H9 (cell line): ENCODE measurements at regions not wholly inside any gene's neighbourhood (a gene's known extent, or its start where the extent isn't known, plus 50 kb on each side); places are given as distances from the start of the nearest gene placed in this dataset.

Experiments used
- DNase-seq: peaks from one replicate; pipeline ENCODE4 v3.0.0-alpha.2; 2017
- H2AFZ ChIP-seq: one replicate; pipeline ENCODE4 v1.6.1; 2013; ENCODE audit warnings: mild to moderate bottlenecking, low read length, control low read depth, moderate library complexity
- H2AK5ac ChIP-seq: 2 replicates; pipeline ENCODE4 v1.6.1; 2013; ENCODE audit warnings: low read length, control low read depth, mixed read lengths; ENCODE audit not compliant: insufficient read length
- H2BK120ac ChIP-seq: one replicate; pipeline ENCODE4 v1.6.1; 2013; ENCODE audit warnings: low read depth, mild to moderate bottlenecking, low read length, control low read depth, inconsistent platforms; ENCODE audit not compliant: poor library complexity, severe bottlenecking
- H2BK12ac ChIP-seq: 2 replicates; pipeline ENCODE4 v1.6.1; 2013; ENCODE audit warnings: low read length, control low read depth, mixed read lengths, low read depth; ENCODE audit not compliant: insufficient read length
- H2BK15ac ChIP-seq: 2 replicates; pipeline ENCODE4 v1.6.1; 2013; ENCODE audit warnings: low read depth, low read length, control low read depth
- H2BK20ac ChIP-seq: one replicate; pipeline ENCODE4 v1.6.1; 2013; ENCODE audit warnings: low read depth, mild to moderate bottlenecking, low read length, control low read depth, inconsistent platforms; ENCODE audit not compliant: poor library complexity, severe bottlenecking
- H2BK5ac ChIP-seq: 2 replicates; pipeline ENCODE4 v1.6.1; 2013; ENCODE audit warnings: low read length, control low read depth, mixed read lengths; ENCODE audit not compliant: insufficient read length
- H3K14ac ChIP-seq: 2 replicates; pipeline ENCODE4 v1.6.1; 2013; ENCODE audit warnings: low read length, control low read depth; ENCODE audit not compliant: insufficient read depth
- H3K18ac ChIP-seq: 2 replicates; pipeline ENCODE4 v1.6.1; 2013; ENCODE audit warnings: low read depth, mild to moderate bottlenecking, mixed read lengths, low read length, control low read depth; ENCODE audit not compliant: insufficient read length
- H3K23ac ChIP-seq: 2 replicates; pipeline ENCODE4 v1.6.1; 2013; ENCODE audit warnings: low read length, control low read depth, mixed read lengths, low read depth; ENCODE audit not compliant: insufficient read length
- H3K23me2 ChIP-seq: 2 replicates; pipeline ENCODE4 v1.6.1; 2013; ENCODE audit warnings: low read depth, mild to moderate bottlenecking, mixed read lengths, low read length, control low read depth; ENCODE audit not compliant: insufficient read length, poor library complexity, severe bottlenecking
- H3K27ac ChIP-seq: 2 replicates; pipeline ENCODE4 v1.5.1; 2013; ENCODE audit warnings: low read length, control low read depth, mixed read lengths, low read depth; ENCODE audit not compliant: insufficient read length
- H3K27me3 ChIP-seq: 2 replicates; pipeline ENCODE4 v1.6.1; 2013; ENCODE audit warnings: low read length, control low read depth, inconsistent platforms; ENCODE audit not compliant: insufficient read depth
- H3K4ac ChIP-seq: 2 replicates; pipeline ENCODE4 v1.6.1; 2013; ENCODE audit warnings: low read depth, mild to moderate bottlenecking, control low read depth, inconsistent platforms, low read length, moderate library complexity
- H3K4me1 ChIP-seq: 2 replicates; pipeline ENCODE4 v1.6.1; 2013; ENCODE audit warnings: low read length, control low read depth, inconsistent platforms; ENCODE audit not compliant: insufficient read depth
- H3K4me2 ChIP-seq: 2 replicates; pipeline ENCODE4 v1.6.1; 2013; ENCODE audit warnings: low read length, control low read depth, mixed read lengths; ENCODE audit not compliant: insufficient read length, insufficient read depth
- H3K56ac ChIP-seq: 2 replicates; pipeline ENCODE4 v1.6.1; 2013; ENCODE audit warnings: low read depth, mild to moderate bottlenecking, mixed read lengths, low read length, control low read depth; ENCODE audit not compliant: insufficient read length
- H3K79me1 ChIP-seq: 2 replicates; pipeline ENCODE4 v1.6.1; 2013; ENCODE audit warnings: low read depth, mild to moderate bottlenecking, moderate library complexity, low read length, control low read depth, inconsistent platforms; ENCODE audit not compliant: insufficient read depth, poor library complexity, severe bottlenecking
- H3K79me2 ChIP-seq: 2 replicates; pipeline ENCODE4 v1.6.1; 2013; ENCODE audit warnings: low read length, control low read depth, inconsistent platforms; ENCODE audit not compliant: insufficient read depth
- H3K9ac ChIP-seq: 2 replicates; pipeline ENCODE4 v1.6.1; 2013; ENCODE audit warnings: low read length, control low read depth, mixed read lengths; ENCODE audit not compliant: insufficient read length; ENCODE audit errors: extremely low read depth
- H3K9me3 ChIP-seq: one replicate; pipeline ENCODE4 v1.6.1; 2013; ENCODE audit warnings: low read depth, low read length, inconsistent platforms; ENCODE audit not compliant: control insufficient read depth
- H3T11ph ChIP-seq: one replicate; pipeline ENCODE4 v1.6.1; 2013; ENCODE audit warnings: mild to moderate bottlenecking, low read length, control low read depth, inconsistent platforms
- H4K20me1 ChIP-seq: one replicate; pipeline ENCODE4 v1.6.1; 2013; ENCODE audit not compliant: control insufficient read depth, insufficient read length, insufficient read depth
- H4K5ac ChIP-seq: 2 replicates; pipeline ENCODE4 v1.6.1; 2013; ENCODE audit warnings: low read depth, mild to moderate bottlenecking, mixed read lengths, low read length, control low read depth; ENCODE audit not compliant: insufficient read length
- H4K8ac ChIP-seq: replicated peaks from 2 replicates; pipeline ENCODE4 v1.6.1; 2013; ENCODE audit warnings: low read length, control low read depth, mixed read lengths, low read depth; ENCODE audit not compliant: insufficient read length
- H4K91ac ChIP-seq: 2 replicates; pipeline ENCODE4 v1.6.1; 2013; ENCODE audit warnings: low read depth, mild to moderate bottlenecking, moderate library complexity, mixed read lengths, low read length, control low read depth; ENCODE audit not compliant: insufficient read length
- H3K27ac Mint-ChIP-seq, 3 experiments: 2 replicates in 2 of 3; 3 replicates in 1 of 3; pipeline ENCODE4 v1.8.0; 2020 to 2021; ENCODE audit warnings: mixed read lengths in 3 of 3, mild to moderate bottlenecking in 1 of 3, moderate library complexity in 1 of 3
- H3K27me3 Mint-ChIP-seq: 2 replicates; pipeline ENCODE4 v1.8.0; 2021; ENCODE audit warnings: low read depth, mild to moderate bottlenecking, moderate library complexity, mixed read lengths
- H3K36me3 Mint-ChIP-seq, 3 experiments: 2 replicates in 2 of 3; 3 replicates in 1 of 3; pipeline ENCODE4 v1.8.0; 2020 to 2021; ENCODE audit warnings: low read depth in 3 of 3, mixed read lengths in 3 of 3; ENCODE audit not compliant: insufficient read depth in 1 of 3
- H3K4me1 Mint-ChIP-seq, 2 experiments: 2 replicates each; pipeline ENCODE4 v1.8.0; 2020; ENCODE audit warnings: mixed read lengths in 2 of 2
- H3K4me3 Mint-ChIP-seq, 2 experiments: 2 replicates in 1 of 2; 3 replicates in 1 of 2; pipeline ENCODE4 v1.8.0; 2020 to 2021; ENCODE audit warnings: mild to moderate bottlenecking in 2 of 2, mixed read lengths in 2 of 2, moderate library complexity in 1 of 2
- H3K9me3 Mint-ChIP-seq, 2 experiments: 2 replicates in 1 of 2; 3 replicates in 1 of 2; pipeline ENCODE4 v1.8.0; 2020; ENCODE audit warnings: mild to moderate bottlenecking in 2 of 2, mixed read lengths in 2 of 2, moderate library complexity in 1 of 2
- WGBS: extraction: QIAGEN DNeasy Blood & Tissue Kit; methylation state at CpG from one replicate; pipeline ENCODE4 v1.1.7; 2013; ENCODE audit warnings: missing lambda C conversion rate, low lambda C conversion rate, mixed read lengths; ENCODE audit not compliant: insufficient read length; ENCODE audit errors: extremely low coverage; 5-methylcytosine and 5-hydroxymethylcytosine counted together
- TF ChIP-seq, protein P1 (sequence below): fragments of 200-600 bp; sonication (generic); conservative IDR thresholded peaks from 3 replicates; pipeline ENCODE4 v1.8.0; 2021; ENCODE audit warnings: antibody characterized with exemption, mild to moderate bottlenecking

DNA sequence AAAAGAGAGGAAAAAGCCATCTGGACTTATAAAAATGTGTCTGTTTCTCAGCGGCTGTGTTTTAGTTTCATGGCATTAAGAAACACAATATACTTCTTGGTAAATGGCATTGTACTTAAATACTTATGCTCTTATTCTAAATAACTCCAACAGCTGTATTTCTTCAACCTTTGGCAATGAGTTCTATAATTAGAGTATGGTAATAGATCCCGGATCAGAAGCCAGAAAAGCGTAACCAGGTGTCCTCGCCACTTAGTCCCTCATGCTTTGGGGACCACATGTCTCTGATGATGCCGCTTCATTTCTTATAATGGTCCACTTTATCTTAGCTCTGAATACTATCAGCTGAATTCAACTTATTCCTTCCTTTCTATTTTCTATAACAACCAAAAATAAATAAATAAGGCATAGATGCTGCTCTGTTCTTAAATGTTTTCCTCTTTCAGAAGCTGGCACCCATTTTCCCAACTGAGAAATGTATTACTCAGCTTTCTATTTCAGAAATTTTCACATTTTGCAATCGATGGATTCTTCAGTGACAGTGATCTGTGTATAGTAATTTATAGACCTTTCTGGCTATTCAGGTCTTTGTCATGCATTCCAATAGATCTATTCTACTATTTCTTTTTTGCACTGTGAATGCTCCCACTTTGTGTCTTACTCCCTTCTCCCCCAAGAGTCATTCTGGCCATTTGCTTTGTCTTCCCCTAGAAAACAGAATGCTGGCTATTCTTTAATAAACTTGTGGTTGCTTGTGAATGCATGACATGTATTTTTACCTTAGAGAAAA lies 87.6 kb upstream of the KBTBD8 start:
- no peak overlapping the region for H4K8ac ChIP-seq
- Mint-ChIP-seq H3K36me3 (peaks cover 5 to 23% (median 6%) of the 10 kb centered on the region in 3 experiments), H3K4me3 (no peak overlapping the region), H3K4me1 (no peaks in the 10 kb centered on the region), H3K27me3 (no peaks in the 10 kb centered on the region; the same call in 1 of the 2 replicates), H3K27ac (no peak overlapping the region), H3K9me3 (peaks cover 24 to 27% of the 10 kb centered on the region in 2 experiments)
- no peak overlapping the region for H3K18ac ChIP-seq
- H3K56ac ChIP-seq, result no peak overlapping the region
- no peak overlapping the region for H3K4ac ChIP-seq
- WGBS, result no CpG with 5 or more reads among the region's 6 CpGs
- DNase-seq, result no peak
- TF ChIP-seq, protein P1, sequence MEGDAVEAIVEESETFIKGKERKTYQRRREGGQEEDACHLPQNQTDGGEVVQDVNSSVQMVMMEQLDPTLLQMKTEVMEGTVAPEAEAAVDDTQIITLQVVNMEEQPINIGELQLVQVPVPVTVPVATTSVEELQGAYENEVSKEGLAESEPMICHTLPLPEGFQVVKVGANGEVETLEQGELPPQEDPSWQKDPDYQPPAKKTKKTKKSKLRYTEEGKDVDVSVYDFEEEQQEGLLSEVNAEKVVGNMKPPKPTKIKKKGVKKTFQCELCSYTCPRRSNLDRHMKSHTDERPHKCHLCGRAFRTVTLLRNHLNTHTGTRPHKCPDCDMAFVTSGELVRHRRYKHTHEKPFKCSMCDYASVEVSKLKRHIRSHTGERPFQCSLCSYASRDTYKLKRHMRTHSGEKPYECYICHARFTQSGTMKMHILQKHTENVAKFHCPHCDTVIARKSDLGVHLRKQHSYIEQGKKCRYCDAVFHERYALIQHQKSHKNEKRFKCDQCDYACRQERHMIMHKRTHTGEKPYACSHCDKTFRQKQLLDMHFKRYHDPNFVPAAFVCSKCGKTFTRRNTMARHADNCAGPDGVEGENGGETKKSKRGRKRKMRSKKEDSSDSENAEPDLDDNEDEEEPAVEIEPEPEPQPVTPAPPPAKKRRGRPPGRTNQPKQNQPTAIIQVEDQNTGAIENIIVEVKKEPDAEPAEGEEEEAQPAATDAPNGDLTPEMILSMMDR, result no peak
- H3K27ac ChIP-seq, result no peak overlapping the region
- H3K4me2 ChIP-seq, result no peak overlapping the region
- no peaks in the 10 kb centered on the region for H3K23me2 ChIP-seq
- H4K91ac ChIP-seq, result no peak overlapping the region
- H3K79me2 ChIP-seq, result no peaks in the 10 kb centered on the region
- no peaks in the 10 kb centered on the region for H3K4me1 ChIP-seq
- H4K5ac ChIP-seq, result no peak overlapping the region
- no peak overlapping the region for H2BK5ac ChIP-seq
- no peak overlapping the region for H3K9ac ChIP-seq
- no peak overlapping the region for H2BK120ac ChIP-seq
- H4K20me1 ChIP-seq, result no peaks in the 10 kb centered on the region
- H3K9me3 ChIP-seq, result no peaks in the 10 kb centered on the region
- no peak overlapping the region for H2BK15ac ChIP-seq
- H2AK5ac ChIP-seq, result no peak overlapping the region
- H3K79me1 ChIP-seq, result no peaks in the 10 kb centered on the region
- H2BK20ac ChIP-seq, result no peak overlapping the region
- H3K27me3 ChIP-seq, result no peaks in the 10 kb centered on the region
- no peak overlapping the region for H3K14ac ChIP-seq
- no peak overlapping the region for H2BK12ac ChIP-seq
- H2AFZ ChIP-seq, result no peak overlapping the region
- no peak overlapping the region for H3K23ac ChIP-seq
- no peak overlapping the region for H3T11ph ChIP-seq
